Osteoblast (primary cell): ENCODE measurements at regions not wholly inside any gene's neighbourhood (a gene's known extent, or its start where the extent isn't known, plus 50 kb on each side); places are given as distances from the start of the nearest gene placed in this dataset.

ENCODE experiments used
- DNase-seq: peaks from one replicate; pipeline ENCODE4 v3.0.0; 2011; ENCODE audit warnings: low spot score, mixed read lengths; ENCODE audit not compliant: insufficient read length; ENCODE audit errors: missing footprints
- H2AFZ ChIP-seq: 2 replicates; pipeline ENCODE4 v1.6.0; 2011; ENCODE audit warnings: mild to moderate bottlenecking, low read length
- H3K27ac ChIP-seq: 2 replicates; pipeline ENCODE4 v1.5.1; 2011; ENCODE audit warnings: mild to moderate bottlenecking, low read depth, low read length, moderate library complexity
- H3K27me3 ChIP-seq: 2 replicates; pipeline ENCODE4 v1.6.0; 2012; ENCODE audit warnings: mild to moderate bottlenecking, control low read depth, inconsistent platforms, low read length, moderate library complexity; ENCODE audit not compliant: insufficient read depth
- H3K36me3 ChIP-seq: 2 replicates; pipeline ENCODE4 v1.5.1; 2011; ENCODE audit warnings: mild to moderate bottlenecking, low read length, control low read depth, moderate library complexity; ENCODE audit not compliant: insufficient read depth
- H3K4me1 ChIP-seq: 2 replicates; pipeline ENCODE4 v1.5.1; 2011; ENCODE audit warnings: mild to moderate bottlenecking, low read length, control low read depth, moderate library complexity; ENCODE audit not compliant: insufficient read depth
- H3K4me2 ChIP-seq: 2 replicates; pipeline ENCODE4 v1.6.0; 2011; ENCODE audit warnings: mild to moderate bottlenecking, low read length; ENCODE audit not compliant: insufficient read depth
- H3K4me3 ChIP-seq: fragments of 200-600 bp; sonication (generic); 3 replicates; pipeline ENCODE4 v1.5.1; 2012; ENCODE audit warnings: mild to moderate bottlenecking, low read length, inconsistent platforms; ENCODE audit not compliant: insufficient read depth
- H3K79me2 ChIP-seq: 2 replicates; pipeline ENCODE4 v1.6.0; 2012; ENCODE audit warnings: mild to moderate bottlenecking, low read length, control low read depth, inconsistent platforms; ENCODE audit not compliant: insufficient read depth
- H3K9me3 ChIP-seq: 2 replicates; pipeline ENCODE4 v1.5.1; 2011; ENCODE audit warnings: low read depth, low read length, control low read depth
- H4K20me1 ChIP-seq: 2 replicates; pipeline ENCODE4 v1.6.0; 2012; ENCODE audit warnings: mild to moderate bottlenecking, low read length, control low read depth; ENCODE audit not compliant: insufficient read depth
- TF ChIP-seq, protein P1 (sequence below): IDR thresholded peaks from 2 replicates; pipeline ENCODE4 v1.5.1; 2011; ENCODE audit warnings: mild to moderate bottlenecking, low read depth, low read length, moderate library complexity; ENCODE audit errors: extremely low read depth

DNA sequence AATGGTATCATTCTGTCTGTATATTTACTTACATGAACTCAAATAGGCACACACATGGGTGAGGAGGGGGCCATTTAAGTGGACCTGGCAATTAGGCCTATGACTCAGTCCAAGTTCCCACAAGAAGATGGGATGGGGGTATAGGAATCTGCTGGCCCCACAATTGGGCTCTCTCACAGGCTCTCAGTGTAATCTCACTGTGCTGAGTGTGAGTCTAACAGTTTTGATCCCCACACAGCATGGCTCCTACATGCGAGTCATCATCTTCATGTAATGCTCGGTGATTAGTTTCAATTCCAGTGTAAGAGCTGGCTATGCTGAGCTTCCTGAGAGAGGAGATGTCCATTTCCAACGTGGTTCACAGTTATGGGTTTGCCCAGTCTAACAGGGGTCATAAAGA, 114.0 kb downstream of the GATA6 start:
- Histone ChIP-seq H3K27ac (peak overlapping the region; percentile 69), H3K9me3 (no peaks in the 10 kb centered on the region), H3K4me1 (peaks cover 12% of the 10 kb centered on the region), H3K4me3 (no peak overlapping the region), H2AFZ (no peak overlapping the region), H4K20me1 (no peaks in the 10 kb centered on the region), H3K79me2 (no peaks in the 10 kb centered on the region), H3K36me3 (no peaks in the 10 kb centered on the region), H3K27me3 (no peaks in the 10 kb centered on the region), H3K4me2 (peak overlapping the region; percentile 15)
- TF ChIP-seq, protein P1, sequence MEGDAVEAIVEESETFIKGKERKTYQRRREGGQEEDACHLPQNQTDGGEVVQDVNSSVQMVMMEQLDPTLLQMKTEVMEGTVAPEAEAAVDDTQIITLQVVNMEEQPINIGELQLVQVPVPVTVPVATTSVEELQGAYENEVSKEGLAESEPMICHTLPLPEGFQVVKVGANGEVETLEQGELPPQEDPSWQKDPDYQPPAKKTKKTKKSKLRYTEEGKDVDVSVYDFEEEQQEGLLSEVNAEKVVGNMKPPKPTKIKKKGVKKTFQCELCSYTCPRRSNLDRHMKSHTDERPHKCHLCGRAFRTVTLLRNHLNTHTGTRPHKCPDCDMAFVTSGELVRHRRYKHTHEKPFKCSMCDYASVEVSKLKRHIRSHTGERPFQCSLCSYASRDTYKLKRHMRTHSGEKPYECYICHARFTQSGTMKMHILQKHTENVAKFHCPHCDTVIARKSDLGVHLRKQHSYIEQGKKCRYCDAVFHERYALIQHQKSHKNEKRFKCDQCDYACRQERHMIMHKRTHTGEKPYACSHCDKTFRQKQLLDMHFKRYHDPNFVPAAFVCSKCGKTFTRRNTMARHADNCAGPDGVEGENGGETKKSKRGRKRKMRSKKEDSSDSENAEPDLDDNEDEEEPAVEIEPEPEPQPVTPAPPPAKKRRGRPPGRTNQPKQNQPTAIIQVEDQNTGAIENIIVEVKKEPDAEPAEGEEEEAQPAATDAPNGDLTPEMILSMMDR: no peak
- DNase-seq: no peak

DNA sequence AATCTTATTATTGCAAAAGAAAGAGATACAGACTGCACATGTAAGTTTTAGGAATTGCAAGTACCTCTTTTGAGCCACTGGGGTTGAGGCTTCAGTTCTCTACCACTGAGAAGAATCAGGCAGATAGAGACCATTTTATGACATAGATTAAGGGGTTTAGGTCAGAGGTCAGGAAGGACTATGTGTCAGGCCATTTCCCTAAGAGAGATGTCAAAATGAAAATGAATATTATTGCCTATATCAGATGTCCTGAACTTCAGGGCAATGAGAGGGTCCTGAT, 113.7 kb downstream of the GATA6 start:
- TF ChIP-seq, protein P1: peak; percentile 7
- Histone ChIP-seq H4K20me1 (no peaks in the 10 kb centered on the region), H3K27ac (peak overlapping the region; percentile 69), H3K4me3 (no peak overlapping the region), H3K27me3 (no peaks in the 10 kb centered on the region), H3K36me3 (no peaks in the 10 kb centered on the region), H3K9me3 (no peaks in the 10 kb centered on the region), H2AFZ (no peak overlapping the region), H3K4me2 (peak overlapping the region; percentile 15), H3K4me1 (peaks cover 12% of the 10 kb centered on the region), H3K79me2 (no peaks in the 10 kb centered on the region)
- no peak for DNase-seq

DNA sequence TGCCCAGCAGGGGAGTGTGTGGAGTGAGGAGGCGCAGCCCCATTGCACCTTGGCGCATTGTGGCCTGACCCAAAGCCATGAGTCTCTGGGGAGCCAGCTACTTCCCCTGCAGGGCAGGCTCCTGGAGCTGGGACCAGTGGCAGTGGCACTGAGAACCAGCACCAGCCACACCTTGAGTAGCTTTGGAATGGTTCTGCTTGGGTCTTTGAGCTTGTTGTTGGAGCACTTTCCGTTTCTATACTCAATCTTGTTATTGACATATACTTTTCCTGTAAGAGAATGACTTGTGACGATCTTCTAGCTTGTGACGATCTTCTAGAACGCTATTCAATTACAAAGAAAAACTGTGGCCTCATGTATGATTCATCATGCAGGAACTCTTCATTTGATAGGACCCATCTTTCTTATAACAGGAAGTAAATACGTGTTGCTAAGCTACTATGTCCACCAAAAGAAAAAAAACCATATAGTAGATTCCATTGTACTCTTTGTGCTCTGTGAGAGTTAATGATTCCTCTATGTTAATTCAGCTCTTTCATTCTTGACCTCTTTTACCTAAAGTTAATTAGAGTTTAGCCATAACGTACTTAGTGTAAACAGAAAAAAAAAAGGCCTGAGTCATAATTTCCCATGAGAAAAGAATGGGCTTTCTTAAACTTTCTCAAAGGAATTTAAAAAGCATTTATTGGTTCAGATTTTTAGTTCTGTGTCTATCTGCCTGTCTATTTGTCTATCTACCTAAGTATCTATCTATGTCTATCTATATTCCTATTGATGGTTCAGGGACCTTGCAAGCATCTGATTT, 113.1 kb downstream of the GATA6 start:
- H3K27me3 ChIP-seq: no peaks in the 10 kb centered on the region
- no peaks in the 10 kb centered on the region for H3K9me3 ChIP-seq
- H3K4me1 ChIP-seq: peaks cover 12% of the 10 kb centered on the region
- peak; percentile 83 for DNase-seq
- no peaks in the 10 kb centered on the region for H4K20me1 ChIP-seq
- H3K79me2 ChIP-seq: no peaks in the 10 kb centered on the region
- H3K4me2 ChIP-seq: peak overlapping the region; percentile 15
- TF ChIP-seq, protein P1: no peak
- no peak overlapping the region for H3K4me3 ChIP-seq
- H3K27ac ChIP-seq: peak overlapping the region; percentile 69
- H2AFZ ChIP-seq: no peak overlapping the region
- H3K36me3 ChIP-seq: no peaks in the 10 kb centered on the region

DNA sequence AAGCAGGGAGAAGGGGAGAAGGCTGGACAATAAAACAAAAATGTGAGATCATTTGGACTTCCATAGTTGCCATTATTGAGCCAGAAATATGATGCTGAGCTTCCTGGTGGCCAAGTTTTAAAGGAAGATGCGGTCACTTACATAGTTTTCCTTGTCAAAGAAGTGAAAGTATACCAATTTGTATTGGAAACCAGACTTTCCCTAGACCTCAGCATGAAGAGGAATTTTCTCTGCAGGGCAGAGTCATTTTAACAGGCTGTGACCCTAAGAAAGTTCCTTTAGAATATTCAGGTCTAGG, 111.0 kb downstream of the GATA6 start:
- no peak overlapping the region for H2AFZ ChIP-seq
- no peak overlapping the region for H3K27ac ChIP-seq
- H3K4me1 ChIP-seq: peaks cover 12% of the 10 kb centered on the region
- no peaks in the 10 kb centered on the region for H3K79me2 ChIP-seq
- no peaks in the 10 kb centered on the region for H3K36me3 ChIP-seq
- H3K4me3 ChIP-seq: no peak overlapping the region
- H3K4me2 ChIP-seq: no peak overlapping the region
- TF ChIP-seq, protein P1: no peak
- no peak for DNase-seq
- no peaks in the 10 kb centered on the region for H3K9me3 ChIP-seq
- H4K20me1 ChIP-seq: no peaks in the 10 kb centered on the region
- H3K27me3 ChIP-seq: no peaks in the 10 kb centered on the region
